ENCODE measurements at regions not wholly inside any gene's neighbourhood (a gene's known extent, or its start where the extent isn't known, plus 50 kb on each side); places are given as distances from the start of the nearest gene placed in this dataset.

DNA sequence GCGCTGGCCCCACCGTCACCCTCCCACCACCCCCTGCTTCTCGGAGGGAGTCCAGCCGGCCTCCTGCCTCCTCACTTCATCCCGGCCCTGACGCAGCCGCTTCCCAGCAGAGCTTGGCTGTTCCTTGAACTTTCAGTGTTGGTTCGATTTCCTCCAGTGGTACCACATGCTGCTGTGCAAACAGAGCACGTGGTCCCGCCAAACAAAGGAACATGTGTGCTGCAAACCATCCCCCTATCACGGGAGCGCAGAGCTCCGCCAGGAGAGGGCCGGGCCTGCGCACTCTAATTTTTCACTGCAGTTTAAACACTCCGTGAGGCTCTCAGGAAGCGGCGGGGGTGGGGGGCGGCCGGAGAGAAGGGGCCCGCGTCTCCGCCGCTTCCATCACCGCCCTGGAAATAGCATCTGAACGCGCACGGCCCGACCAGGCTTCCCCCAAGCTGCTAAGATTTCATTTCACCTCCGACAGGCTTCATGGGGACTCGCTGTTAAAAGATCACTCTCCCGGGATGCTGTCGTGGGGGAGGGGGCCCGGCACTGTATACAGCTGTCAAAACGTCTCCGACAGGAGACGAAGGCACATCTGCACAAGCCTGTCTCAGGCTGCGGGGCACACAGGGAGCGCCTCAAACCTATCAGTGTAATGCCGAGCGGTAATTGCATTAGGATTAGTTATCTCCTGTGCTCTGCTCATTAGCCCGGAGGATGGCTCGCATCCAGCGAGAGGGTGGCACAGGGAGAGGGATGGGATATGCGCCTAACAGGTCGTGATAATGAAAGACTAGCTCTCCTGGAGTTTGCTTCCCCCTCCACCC lies 269.9 kb upstream of the SORL1-AS1 start (continued):
- TF ChIP-seq ZNF232 (CRISPR knock-in tag; IDR thresholded peaks at IDR 0.05; ENCODE audit: borderline replicate concordance) (peak; percentile 88), SAFB2 (CRISPR knock-in tag; IDR thresholded peaks at IDR 0.05; ENCODE audit: borderline replicate concordance, low read depth) (no peak), NONO (IDR thresholded peaks at IDR 0.05) (no peak), NONO (CRISPR knock-in tag; conservative IDR thresholded peaks at IDR 0.05) (peak; percentile 55; the same call in 1 of the 2 replicates), BCL6 (CRISPR knock-in tag; IDR thresholded peaks at IDR 0.05) (peak; percentile 77), ZNF34 (CRISPR knock-in tag; IDR thresholded peaks at IDR 0.05; ENCODE audit: borderline replicate concordance) (no peak), PTBP1 (IDR thresholded peaks at IDR 0.05; ENCODE audit: low read depth, low read length, poor library complexity, severe bottlenecking) (no peak), RFXAP (CRISPR knock-in tag; IDR thresholded peaks at IDR 0.05; ENCODE audit: borderline replicate concordance) (peak; percentile 86; the same call in 1 of the 2 replicates), ZSCAN29 (CRISPR knock-in tag; conservative IDR thresholded peaks at IDR 0.05) (no peak), FOXA1 (IDR thresholded peaks at IDR 0.05) (no peak), FOXA1 (CRISPR knock-in tag; IDR thresholded peaks at IDR 0.05) (peak; percentile 88), PCBP2 (optimal IDR thresholded peaks at IDR 0.05; ENCODE audit: low read depth, low read length, poor library complexity, severe bottlenecking) (no peak), ZC3H4 (CRISPR knock-in tag; IDR thresholded peaks at IDR 0.05; ENCODE audit: borderline replicate concordance) (no peak), SRSF9 (IDR thresholded peaks at IDR 0.05; ENCODE audit: borderline replicate concordance, insufficient read depth, low read depth, low read length, poor library complexity, severe bottlenecking) (no peak), ZNF18 (CRISPR knock-in tag; IDR thresholded peaks at IDR 0.05; ENCODE audit: insufficient replicate concordance) (no peak), PAX8 (CRISPR knock-in tag; IDR thresholded peaks at IDR 0.05; ENCODE audit: borderline replicate concordance) (no peak), ZBTB42 (CRISPR knock-in tag; IDR thresholded peaks at IDR 0.05) (no peak)
- TF ChIP-seq, protein P1, sequence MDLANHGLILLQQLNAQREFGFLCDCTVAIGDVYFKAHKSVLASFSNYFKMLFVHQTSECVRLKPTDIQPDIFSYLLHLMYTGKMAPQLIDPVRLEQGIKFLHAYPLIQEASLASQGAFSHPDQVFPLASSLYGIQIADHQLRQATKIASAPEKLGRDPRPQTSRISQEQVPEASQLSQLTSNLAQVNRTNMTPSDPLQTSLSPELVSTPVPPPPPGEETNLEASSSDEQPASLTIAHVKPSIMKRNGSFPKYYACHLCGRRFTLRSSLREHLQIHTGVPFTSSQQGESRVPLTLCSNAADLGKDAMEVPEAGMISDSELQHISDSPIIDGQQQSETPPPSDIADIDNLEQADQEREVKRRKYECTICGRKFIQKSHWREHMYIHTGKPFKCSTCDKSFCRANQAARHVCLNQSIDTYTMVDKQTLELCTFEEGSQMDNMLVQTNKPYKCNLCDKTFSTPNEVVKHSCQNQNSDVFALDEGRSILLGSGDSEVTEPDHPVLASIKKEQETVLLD (CRISPR knock-in tag; IDR thresholded peaks at IDR 0.05; ENCODE audit: low read depth): no peak
- TF ChIP-seq, protein P2, sequence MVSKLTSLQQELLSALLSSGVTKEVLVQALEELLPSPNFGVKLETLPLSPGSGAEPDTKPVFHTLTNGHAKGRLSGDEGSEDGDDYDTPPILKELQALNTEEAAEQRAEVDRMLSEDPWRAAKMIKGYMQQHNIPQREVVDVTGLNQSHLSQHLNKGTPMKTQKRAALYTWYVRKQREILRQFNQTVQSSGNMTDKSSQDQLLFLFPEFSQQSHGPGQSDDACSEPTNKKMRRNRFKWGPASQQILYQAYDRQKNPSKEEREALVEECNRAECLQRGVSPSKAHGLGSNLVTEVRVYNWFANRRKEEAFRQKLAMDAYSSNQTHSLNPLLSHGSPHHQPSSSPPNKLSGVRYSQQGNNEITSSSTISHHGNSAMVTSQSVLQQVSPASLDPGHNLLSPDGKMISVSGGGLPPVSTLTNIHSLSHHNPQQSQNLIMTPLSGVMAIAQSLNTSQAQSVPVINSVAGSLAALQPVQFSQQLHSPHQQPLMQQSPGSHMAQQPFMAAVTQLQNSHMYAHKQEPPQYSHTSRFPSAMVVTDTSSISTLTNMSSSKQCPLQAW (CRISPR knock-in tag; IDR thresholded peaks at IDR 0.05): peak; percentile 61; the same call in 1 of the 2 replicates
- TF ChIP-seq, protein P3, sequence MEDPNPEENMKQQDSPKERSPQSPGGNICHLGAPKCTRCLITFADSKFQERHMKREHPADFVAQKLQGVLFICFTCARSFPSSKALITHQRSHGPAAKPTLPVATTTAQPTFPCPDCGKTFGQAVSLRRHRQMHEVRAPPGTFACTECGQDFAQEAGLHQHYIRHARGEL (CRISPR knock-in tag; IDR thresholded peaks at IDR 0.05): no peak
- TF ChIP-seq, protein P4, sequence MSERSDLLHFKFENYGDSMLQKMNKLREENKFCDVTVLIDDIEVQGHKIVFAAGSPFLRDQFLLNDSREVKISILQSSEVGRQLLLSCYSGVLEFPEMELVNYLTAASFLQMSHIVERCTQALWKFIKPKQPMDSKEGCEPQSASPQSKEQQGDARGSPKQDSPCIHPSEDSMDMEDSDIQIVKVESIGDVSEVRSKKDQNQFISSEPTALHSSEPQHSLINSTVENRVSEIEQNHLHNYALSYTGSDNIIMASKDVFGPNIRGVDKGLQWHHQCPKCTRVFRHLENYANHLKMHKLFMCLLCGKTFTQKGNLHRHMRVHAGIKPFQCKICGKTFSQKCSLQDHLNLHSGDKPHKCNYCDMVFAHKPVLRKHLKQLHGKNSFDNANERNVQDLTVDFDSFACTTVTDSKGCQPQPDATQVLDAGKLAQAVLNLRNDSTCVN (CRISPR knock-in tag; IDR thresholded peaks at IDR 0.05; ENCODE audit: borderline replicate concordance): peak; percentile 87

All from HepG2 (cell line).